ENCODE measurements at regions not wholly inside any gene's neighbourhood (a gene's known extent, or its start where the extent isn't known, plus 50 kb on each side); places are given as distances from the start of the nearest gene placed in this dataset.
A peak's percentile ranks its signal among the peaks of the same experiment; 100 is the strongest.
"Not testable (repeated sequence)": the region's sequence is repeated elsewhere in the genome, so short reads cannot be mapped to it uniquely, and the experiment has no call there.

GRCh38 chrX:56125946-56126345 is 106.2 kb upstream of the KLF8 start:
- Histone ChIP-seq H3K4me1 (ENCODE audit: insufficient read depth, low read length) (no peaks in the 10 kb centered on the region), H2AFZ (ENCODE audit: low read depth, low read length) (no peak overlapping the region), H3K9me3 (ENCODE audit: insufficient read depth, low read depth, low read length) (no peaks in the 10 kb centered on the region), H3K36me3 (ENCODE audit: insufficient read depth, low read length) (no peaks in the 10 kb centered on the region), H3K27ac (ENCODE audit: low read depth, low read length) (no peak overlapping the region), H3K79me2 (ENCODE audit: insufficient read depth, low read length) (no peaks in the 10 kb centered on the region), H3K27me3 (ENCODE audit: insufficient read depth, low read length) (no peaks in the 10 kb centered on the region), H3K4me2 (ENCODE audit: low read length) (no peak overlapping the region), H3K4me3 (ENCODE audit: insufficient read depth, low read depth, low read length) (no peak overlapping the region), H3K9ac (ENCODE audit: low read length) (no peak overlapping the region), H4K20me1 (ENCODE audit: insufficient read depth, low read length) (no peaks in the 10 kb centered on the region)
- no peaks in the 10 kb centered on the region for H3K9me3 Mint-ChIP-seq (ENCODE audit: unreplicated experiment)
- no peaks in the 10 kb centered on the region for H3K36me3 Mint-ChIP-seq (ENCODE audit: low read depth, unreplicated experiment)
- peaks cover 6% of the 10 kb centered on the region for H3K4me1 Mint-ChIP-seq (ENCODE audit: low read depth, unreplicated experiment)
- TF ChIP-seq EZH2 (IDR thresholded peaks at IDR 0.05; ENCODE audit: insufficient read depth, low read length) (no peak), CTCF (IDR thresholded peaks at IDR 0.05; ENCODE audit: insufficient read depth, low read depth, low read length) (no peak)
- FAIRE-seq (peak; percentile 93), DNase-seq (ENCODE audit: low read depth) (no peak)
- H3K4me3 Mint-ChIP-seq (ENCODE audit: unreplicated experiment): no peak overlapping the region
- no peak overlapping the region for H3K27ac Mint-ChIP-seq (ENCODE audit: unreplicated experiment)
- H3K27me3 Mint-ChIP-seq (ENCODE audit: low read depth, unreplicated experiment): no peaks in the 10 kb centered on the region

- DNase-seq (ENCODE audit: low read depth) (no peak), FAIRE-seq (no peak)
- no peaks in the 10 kb centered on the region for H3K36me3 Mint-ChIP-seq (ENCODE audit: low read depth, unreplicated experiment)
- Histone ChIP-seq H3K27ac (ENCODE audit: low read depth, low read length) (no peak overlapping the region), H3K4me2 (ENCODE audit: low read length) (no peak overlapping the region), H3K79me2 (ENCODE audit: insufficient read depth, low read length) (no peaks in the 10 kb centered on the region), H3K4me3 (ENCODE audit: insufficient read depth, low read depth, low read length) (no peak overlapping the region), H3K9me3 (ENCODE audit: insufficient read depth, low read depth, low read length) (no peaks in the 10 kb centered on the region), H4K20me1 (ENCODE audit: insufficient read depth, low read length) (no peaks in the 10 kb centered on the region), H2AFZ (ENCODE audit: low read depth, low read length) (no peak overlapping the region), H3K4me1 (ENCODE audit: insufficient read depth, low read length) (no peaks in the 10 kb centered on the region), H3K9ac (ENCODE audit: low read length) (no peak overlapping the region), H3K27me3 (ENCODE audit: insufficient read depth, low read length) (no peaks in the 10 kb centered on the region), H3K36me3 (ENCODE audit: insufficient read depth, low read length) (no peaks in the 10 kb centered on the region)
- no peak for TF ChIP-seq EZH2 (IDR thresholded peaks at IDR 0.05; ENCODE audit: insufficient read depth, low read length)
- TF ChIP-seq CTCF (IDR thresholded peaks at IDR 0.05; ENCODE audit: insufficient read depth, low read depth, low read length): no peak
- no peak overlapping the region for H3K27ac Mint-ChIP-seq (ENCODE audit: unreplicated experiment)
- no peaks in the 10 kb centered on the region for H3K4me1 Mint-ChIP-seq (ENCODE audit: low read depth, unreplicated experiment)
- H3K4me3 Mint-ChIP-seq (ENCODE audit: unreplicated experiment): no peak overlapping the region
- no peaks in the 10 kb centered on the region for H3K27me3 Mint-ChIP-seq (ENCODE audit: low read depth, unreplicated experiment)
- H3K9me3 Mint-ChIP-seq (ENCODE audit: unreplicated experiment): no peaks in the 10 kb centered on the region
These were observed 102.1 kb upstream of the KLF8 start for GRCh38 chrX:56130031-56130430.

GRCh38 chrX:56130436-56130835 is 101.7 kb upstream of the KLF8 start:
- no peaks in the 10 kb centered on the region for H3K36me3 ChIP-seq (ENCODE audit: insufficient read depth, low read length)
- H4K20me1 ChIP-seq (ENCODE audit: insufficient read depth, low read length): no peaks in the 10 kb centered on the region
- Mint-ChIP-seq H3K4me1 (ENCODE audit: low read depth, unreplicated experiment) (no peaks in the 10 kb centered on the region), H3K36me3 (ENCODE audit: low read depth, unreplicated experiment) (no peaks in the 10 kb centered on the region), H3K27ac (ENCODE audit: unreplicated experiment) (no peak overlapping the region), H3K9me3 (ENCODE audit: unreplicated experiment) (no peaks in the 10 kb centered on the region), H3K27me3 (ENCODE audit: low read depth, unreplicated experiment) (no peaks in the 10 kb centered on the region), H3K4me3 (ENCODE audit: unreplicated experiment) (no peak overlapping the region)
- DNase-seq (ENCODE audit: low read depth) (no peak), FAIRE-seq (no peak)
- no peaks in the 10 kb centered on the region for H3K27me3 ChIP-seq (ENCODE audit: insufficient read depth, low read length)
- no peaks in the 10 kb centered on the region for H3K4me1 ChIP-seq (ENCODE audit: insufficient read depth, low read length)
- no peak overlapping the region for H3K9ac ChIP-seq (ENCODE audit: low read length)
- H3K4me3 ChIP-seq (ENCODE audit: insufficient read depth, low read depth, low read length): no peak overlapping the region
- H3K27ac ChIP-seq (ENCODE audit: low read depth, low read length): no peak overlapping the region
- H3K79me2 ChIP-seq (ENCODE audit: insufficient read depth, low read length): no peaks in the 10 kb centered on the region
- H3K4me2 ChIP-seq (ENCODE audit: low read length): no peak overlapping the region
- H3K9me3 ChIP-seq (ENCODE audit: insufficient read depth, low read depth, low read length): no peaks in the 10 kb centered on the region
- no peak for TF ChIP-seq CTCF (IDR thresholded peaks at IDR 0.05; ENCODE audit: insufficient read depth, low read depth, low read length)
- no peak for TF ChIP-seq EZH2 (IDR thresholded peaks at IDR 0.05; ENCODE audit: insufficient read depth, low read length)
- H2AFZ ChIP-seq (ENCODE audit: low read depth, low read length): no peak overlapping the region

- not testable (repeated sequence) for H3K79me2 ChIP-seq (ENCODE audit: insufficient read depth, low read length); H3K4me2 ChIP-seq (ENCODE audit: low read length); H3K9ac ChIP-seq (ENCODE audit: low read length); H3K4me1 Mint-ChIP-seq (ENCODE audit: low read depth, unreplicated experiment); H3K27ac Mint-ChIP-seq (ENCODE audit: unreplicated experiment); H3K27me3 ChIP-seq (ENCODE audit: insufficient read depth, low read length); H3K4me3 ChIP-seq (ENCODE audit: insufficient read depth, low read depth, low read length); H3K4me1 ChIP-seq (ENCODE audit: insufficient read depth, low read length); H3K36me3 ChIP-seq (ENCODE audit: insufficient read depth, low read length); H3K9me3 ChIP-seq (ENCODE audit: insufficient read depth, low read depth, low read length); H4K20me1 ChIP-seq (ENCODE audit: insufficient read depth, low read length); H3K4me3 Mint-ChIP-seq (ENCODE audit: unreplicated experiment); H3K9me3 Mint-ChIP-seq (ENCODE audit: unreplicated experiment); H3K36me3 Mint-ChIP-seq (ENCODE audit: low read depth, unreplicated experiment); H3K27me3 Mint-ChIP-seq (ENCODE audit: low read depth, unreplicated experiment); H2AFZ ChIP-seq (ENCODE audit: low read depth, low read length); H3K27ac ChIP-seq (ENCODE audit: low read depth, low read length); DNase-seq (ENCODE audit: low read depth)
- FAIRE-seq: peak; percentile 92
These were observed 68.0 kb upstream of the KLF8 start for GRCh38 chrX:56164135-56164534.
